Activated CD4-positive, alpha-beta T cell treated with anti-CD3 and anti-CD28 coated beads for 36 hours (primary cell): ENCODE measurements at regions not wholly inside any gene's neighbourhood (a gene's known extent, or its start where the extent isn't known, plus 50 kb on each side); places are given as distances from the start of the nearest gene placed in this dataset.

ENCODE experiments used
- ATAC-seq: fragments of 200-7000 bp; cut with Tn5 transposase; one replicate; pipeline ENCODE4 v1.10.0; 2021; ENCODE audit warnings: mild to moderate bottlenecking, moderate library complexity
- CTCF ChIA-PET: fragments of 350-600 bp; sonication (Branson Sonifier 250); formaldehyde crosslinking; loops from one replicate; lab custom pipeline; 2021; ENCODE audit warnings: antibody characterized with exemption; lab: Charles Lee
- POLR2A ChIA-PET: fragments of 350-600 bp; sonication (Branson Sonifier 250); formaldehyde crosslinking; loops from one replicate; lab custom pipeline; 2021; ENCODE audit warnings: antibody characterized with exemption, inconsistent platforms; lab: Charles Lee
- DNase-seq: peaks from one replicate; pipeline ENCODE4 v3.0.0-alpha.2; 2020
- H3K27ac Mint-ChIP-seq: one replicate; pipeline ENCODE4 v1.8.0; 2021; ENCODE audit warnings: mixed read lengths
- H3K27me3 Mint-ChIP-seq: one replicate; pipeline ENCODE4 v1.8.0; 2021; ENCODE audit warnings: mixed read lengths
- H3K36me3 Mint-ChIP-seq: one replicate; pipeline ENCODE4 v1.8.0; 2021; ENCODE audit warnings: low read depth, mixed read lengths
- H3K4me1 Mint-ChIP-seq: one replicate; pipeline ENCODE4 v1.8.0; 2021; ENCODE audit warnings: mixed read lengths
- H3K4me3 Mint-ChIP-seq: one replicate; pipeline ENCODE4 v1.8.0; 2021; ENCODE audit warnings: mild to moderate bottlenecking, moderate library complexity, mixed read lengths
- H3K9me3 Mint-ChIP-seq: one replicate; pipeline ENCODE4 v1.8.0; 2021; ENCODE audit warnings: low read depth, mixed read lengths
- intact Hi-C, 2 experiments: fragments of 100-400 bp; cut with DNase I in 1 of 2; cut with micrococcal nuclease in 1 of 2; formaldehyde crosslinking; loops; one replicate each; pipeline versions ENCODE4 v1.14.2 to v1.15.1; 2022 to 2024; cut with DNase I, micrococcal nuclease

- H3K4me1 Mint-ChIP-seq, result no peaks in the 10 kb centered on the region
- H3K36me3 Mint-ChIP-seq, result no peaks in the 10 kb centered on the region
- intact Hi-C loops, result no loop called here
- ATAC-seq (no peak), DNase-seq (no peak)
- H3K27me3 Mint-ChIP-seq, result peaks cover 3% of the 10 kb centered on the region
- no peak overlapping the region for H3K27ac Mint-ChIP-seq
- H3K4me3 Mint-ChIP-seq, result no peak overlapping the region
- peaks cover 8% of the 10 kb centered on the region for H3K9me3 Mint-ChIP-seq
- POLR2A ChIA-PET, result no interaction called here
- CTCF ChIA-PET, result no interaction called here
Observed at GRCh38 chr20:60803335-60804055, 448.6 kb upstream of the CDH4 start.

GRCh38 chr20:60804240-60804917 lies 447.7 kb upstream of the CDH4 start:
- H3K4me3 Mint-ChIP-seq, result no peak overlapping the region
- POLR2A ChIA-PET, result no interaction called here
- H3K9me3 Mint-ChIP-seq, result peaks cover 8% of the 10 kb centered on the region
- intact Hi-C loops, result no loop called here
- no peak for DNase-seq
- no peak overlapping the region for H3K27ac Mint-ChIP-seq
- no peaks in the 10 kb centered on the region for H3K4me1 Mint-ChIP-seq
- H3K36me3 Mint-ChIP-seq, result no peaks in the 10 kb centered on the region
- H3K27me3 Mint-ChIP-seq, result peaks cover 3% of the 10 kb centered on the region
- ATAC-seq, result no peak
- CTCF ChIA-PET, result no interaction called here

DNA sequence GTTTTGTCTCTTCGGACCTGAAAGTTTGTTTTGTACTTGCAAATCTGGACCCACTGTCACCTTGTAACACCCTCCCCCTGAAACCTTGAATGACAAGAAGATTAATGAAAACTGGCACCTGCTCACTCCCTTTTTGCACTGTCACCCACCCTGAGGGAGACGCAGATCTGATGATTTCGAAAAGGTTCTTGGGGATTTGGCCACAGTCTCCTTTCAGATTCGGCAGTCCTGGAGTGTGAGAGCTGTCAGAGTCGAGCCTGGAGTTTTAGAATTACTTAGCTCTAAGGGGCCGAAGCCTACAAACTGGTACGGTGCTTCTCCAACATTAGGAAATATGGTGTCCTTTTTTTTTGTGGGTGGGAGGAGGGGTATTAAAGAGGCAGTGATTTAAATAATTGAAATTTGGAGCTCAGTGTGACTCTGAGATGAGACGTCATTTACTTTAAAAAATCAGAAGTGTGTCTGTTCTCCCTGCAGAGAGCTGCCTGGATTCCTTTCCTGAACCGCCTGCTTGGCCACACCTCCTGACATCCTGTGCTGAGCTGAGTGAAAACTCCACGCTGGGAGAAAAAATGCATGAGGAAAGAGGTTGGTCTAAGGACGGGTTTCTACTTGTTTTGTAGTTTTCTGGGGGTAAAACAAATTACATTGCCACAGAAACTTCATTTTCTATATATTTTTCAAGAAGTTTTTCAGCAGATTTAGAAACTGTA lies 447.0 kb upstream of the CDH4 start:
- CTCF ChIA-PET, result no interaction called here
- Mint-ChIP-seq H3K9me3 (peaks cover 8% of the 10 kb centered on the region), H3K4me1 (no peaks in the 10 kb centered on the region), H3K4me3 (no peak overlapping the region), H3K27ac (no peak overlapping the region), H3K27me3 (peaks cover 3% of the 10 kb centered on the region), H3K36me3 (no peaks in the 10 kb centered on the region)
- DNase-seq (no peak), ATAC-seq (no peak)
- POLR2A ChIA-PET, result no interaction called here
- intact Hi-C loops, result no loop called here

- ChIA-PET POLR2A (no interaction called here), CTCF (no interaction called here)
- ATAC-seq (no peak), DNase-seq (no peak)
- no peaks in the 10 kb centered on the region for H3K36me3 Mint-ChIP-seq
- H3K4me1 Mint-ChIP-seq, result no peaks in the 10 kb centered on the region
- peaks cover 3% of the 10 kb centered on the region for H3K27me3 Mint-ChIP-seq
- no peak overlapping the region for H3K27ac Mint-ChIP-seq
- H3K9me3 Mint-ChIP-seq, result peaks cover 8% of the 10 kb centered on the region
- intact Hi-C loops, result no loop called here
- no peak overlapping the region for H3K4me3 Mint-ChIP-seq
Observed at GRCh38 chr20:60806354-60806753, 445.7 kb upstream of the CDH4 start.

GRCh38 chr20:60806824-60807223 lies 445.2 kb upstream of the CDH4 start:
- H3K4me1 Mint-ChIP-seq, result no peaks in the 10 kb centered on the region
- no peaks in the 10 kb centered on the region for H3K36me3 Mint-ChIP-seq
- peaks cover 3% of the 10 kb centered on the region for H3K27me3 Mint-ChIP-seq
- peaks cover 8% of the 10 kb centered on the region for H3K9me3 Mint-ChIP-seq
- no peak for DNase-seq
- no peak overlapping the region for H3K4me3 Mint-ChIP-seq
- ChIA-PET POLR2A (no interaction called here), CTCF (no interaction called here)
- H3K27ac Mint-ChIP-seq, result no peak overlapping the region
- intact Hi-C loops, result no loop called here
- no peak for ATAC-seq

DNA sequence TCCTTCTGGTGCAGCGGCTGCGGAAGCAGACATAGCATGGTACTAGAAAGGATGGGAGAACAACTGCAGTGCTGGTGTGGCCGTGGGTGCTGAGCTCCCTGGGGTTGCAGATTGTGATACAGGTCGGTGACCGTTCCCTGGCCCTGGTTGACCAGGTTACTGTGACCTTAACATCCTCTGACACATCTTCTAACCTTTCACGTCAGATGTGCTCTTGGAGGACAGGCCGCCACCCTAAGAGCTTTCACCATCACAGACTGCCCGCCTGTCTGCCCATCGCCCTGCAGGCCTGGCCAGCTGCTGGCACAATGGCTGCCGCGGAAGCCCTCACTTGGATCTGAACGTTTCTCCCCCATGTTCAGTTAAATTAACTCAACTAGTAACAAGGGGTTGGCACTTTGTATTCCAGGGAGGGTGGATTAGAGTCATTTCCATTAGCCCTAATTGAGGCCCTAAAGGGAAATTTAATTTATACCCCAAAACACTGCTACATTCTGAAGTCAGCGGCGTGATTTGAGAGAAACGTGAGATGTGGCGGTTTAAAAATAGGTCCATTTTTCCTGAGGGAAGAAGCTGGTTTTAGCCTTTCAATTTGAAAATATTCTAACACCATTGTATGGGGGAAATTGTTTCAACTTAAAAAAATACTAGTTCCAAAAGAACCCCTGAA lies 443.9 kb upstream of the CDH4 start:
- no peaks in the 10 kb centered on the region for H3K4me1 Mint-ChIP-seq
- ATAC-seq, result no peak
- H3K4me3 Mint-ChIP-seq, result no peak overlapping the region
- H3K36me3 Mint-ChIP-seq, result no peaks in the 10 kb centered on the region
- CTCF ChIA-PET, result no interaction called here
- no peaks in the 10 kb centered on the region for H3K27me3 Mint-ChIP-seq
- POLR2A ChIA-PET, result no interaction called here
- DNase-seq, result no peak
- intact Hi-C loops, result no loop called here
- H3K27ac Mint-ChIP-seq, result no peak overlapping the region
- H3K9me3 Mint-ChIP-seq, result peaks cover 8% of the 10 kb centered on the region

GRCh38 chr20:60808701-60809100 lies 443.4 kb upstream of the CDH4 start:
- H3K36me3 Mint-ChIP-seq, result no peaks in the 10 kb centered on the region
- ATAC-seq (no peak), DNase-seq (no peak)
- intact Hi-C loops, result no loop called here
- no peaks in the 10 kb centered on the region for H3K4me1 Mint-ChIP-seq
- POLR2A ChIA-PET, result no interaction called here
- peaks cover 8% of the 10 kb centered on the region for H3K9me3 Mint-ChIP-seq
- CTCF ChIA-PET, result no interaction called here
- H3K4me3 Mint-ChIP-seq, result no peak overlapping the region
- no peaks in the 10 kb centered on the region for H3K27me3 Mint-ChIP-seq
- H3K27ac Mint-ChIP-seq, result no peak overlapping the region

GRCh38 chr20:60810561-60810960 lies 441.5 kb upstream of the CDH4 start:
- ChIA-PET POLR2A (no interaction called here), CTCF (no interaction called here)
- H3K27ac Mint-ChIP-seq, result no peak overlapping the region
- DNase-seq, result no peak
- intact Hi-C loops, result no loop called here
- no peak for ATAC-seq
- no peaks in the 10 kb centered on the region for H3K36me3 Mint-ChIP-seq
- no peak overlapping the region for H3K4me3 Mint-ChIP-seq
- peaks cover 8% of the 10 kb centered on the region for H3K9me3 Mint-ChIP-seq
- no peaks in the 10 kb centered on the region for H3K4me1 Mint-ChIP-seq
- H3K27me3 Mint-ChIP-seq, result no peaks in the 10 kb centered on the region

DNA sequence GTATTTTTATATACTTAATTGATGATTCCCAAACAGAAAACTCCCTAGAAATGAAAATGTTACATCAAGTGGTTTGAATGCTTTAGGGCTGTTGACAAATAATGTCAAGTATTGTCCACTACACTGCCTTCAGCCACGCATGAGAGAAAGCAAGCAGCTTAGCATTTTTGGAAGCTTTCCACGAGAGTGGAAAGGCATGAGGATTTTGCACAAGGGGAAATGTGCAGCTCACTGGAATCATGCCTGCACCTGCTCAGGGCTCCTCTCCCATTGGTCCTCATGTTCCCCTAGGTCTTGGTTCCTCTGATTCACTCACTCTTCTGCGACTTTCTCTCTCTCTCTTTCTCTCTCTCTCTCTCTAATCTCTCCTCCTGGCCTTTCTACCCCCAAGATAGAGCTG lies 439.5 kb upstream of the CDH4 start:
- no peak overlapping the region for H3K4me3 Mint-ChIP-seq
- no peak overlapping the region for H3K27ac Mint-ChIP-seq
- peaks cover 3% of the 10 kb centered on the region for H3K27me3 Mint-ChIP-seq
- H3K36me3 Mint-ChIP-seq, result no peaks in the 10 kb centered on the region
- intact Hi-C loops, result no loop called here
- H3K4me1 Mint-ChIP-seq, result no peaks in the 10 kb centered on the region
- ChIA-PET POLR2A (no interaction called here), CTCF (no interaction called here)
- ATAC-seq, result no peak
- H3K9me3 Mint-ChIP-seq, result peaks cover 11% of the 10 kb centered on the region
- no peak for DNase-seq

DNA sequence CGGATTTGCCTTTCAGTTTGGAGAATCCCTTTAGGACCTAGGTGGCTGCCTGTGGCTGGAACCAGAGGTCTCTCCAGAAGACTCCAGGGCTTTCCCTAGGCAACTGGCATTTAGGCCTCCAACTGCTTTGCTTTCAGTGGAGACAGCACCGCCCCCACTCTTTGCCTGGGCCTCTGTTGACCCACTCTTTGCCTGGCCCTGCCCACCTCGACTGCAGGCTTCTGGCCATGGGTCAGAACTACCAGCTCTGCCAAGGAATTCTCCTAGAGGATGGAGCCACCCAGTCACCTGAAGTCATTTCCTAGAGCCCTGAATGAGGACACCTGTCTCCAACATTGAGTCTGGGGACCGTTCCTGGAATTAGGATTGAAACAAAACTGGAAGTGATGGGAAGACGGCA lies 439.0 kb upstream of the CDH4 start:
- peaks cover 11% of the 10 kb centered on the region for H3K9me3 Mint-ChIP-seq
- CTCF ChIA-PET, result no interaction called here
- intact Hi-C loops, result no loop called here

DNA sequence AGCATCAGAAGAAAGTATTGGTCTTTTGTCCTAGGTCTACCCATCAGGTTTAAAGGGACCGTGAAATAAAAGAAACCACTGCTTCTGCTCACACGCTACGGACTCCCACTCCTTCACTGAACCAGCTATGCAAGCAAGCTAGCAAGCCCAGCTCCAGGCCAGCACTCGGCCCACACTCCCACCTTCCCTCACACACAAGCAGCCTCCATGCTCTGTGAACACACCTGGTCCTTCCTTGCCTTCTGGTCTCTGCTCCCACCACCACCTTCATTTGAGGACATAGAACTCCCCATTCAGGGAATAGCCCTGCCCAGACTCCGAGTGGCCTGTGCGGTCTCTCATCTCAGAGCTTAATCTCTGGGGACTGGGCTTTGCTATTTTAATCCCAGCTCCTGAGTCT lies 436.4 kb upstream of the CDH4 start:
- no peak for ATAC-seq
- no peaks in the 10 kb centered on the region for H3K36me3 Mint-ChIP-seq
- H3K9me3 Mint-ChIP-seq, result peaks cover 10% of the 10 kb centered on the region
- H3K27me3 Mint-ChIP-seq, result peaks cover 12% of the 10 kb centered on the region
- H3K4me3 Mint-ChIP-seq, result no peak overlapping the region
- ChIA-PET POLR2A (no interaction called here), CTCF (no interaction called here)
- no peak overlapping the region for H3K27ac Mint-ChIP-seq
- peaks cover 2% of the 10 kb centered on the region for H3K4me1 Mint-ChIP-seq
- intact Hi-C loops, result no loop called here
- no peak for DNase-seq

More for the DNA sequence above, 439.0 kb upstream of the CDH4 start:
- Mint-ChIP-seq H3K36me3 (no peaks in the 10 kb centered on the region), H3K27me3 (peaks cover 7% of the 10 kb centered on the region), H3K4me3 (no peak overlapping the region), H3K27ac (no peak overlapping the region), H3K4me1 (no peaks in the 10 kb centered on the region)
- no peak for DNase-seq
- POLR2A ChIA-PET, result no interaction called here
- no peak for ATAC-seq
